Mucosa of descending colon (tissue), 3 donors: ENCODE measurements at regions not wholly inside any gene's neighbourhood (a gene's known extent, or its start where the extent isn't known, plus 50 kb on each side); places are given as distances from the start of the nearest gene placed in this dataset.
"Not testable (repeated sequence)": the region's sequence is repeated elsewhere in the genome, so short reads cannot be mapped to it uniquely, and the experiment has no call there.

Source experiments
- ATAC-seq: fragments of 200-7000 bp; cut with Tn5 transposase; one replicate; pipeline ENCODE4 v1.9.1; 2020; ENCODE audit warnings: mild to moderate bottlenecking, moderate library complexity
- DNase-seq, 3 donors: peaks; one replicate each; pipeline ENCODE4 v3.0.0-alpha.2; 2020
- H3K36me3 ChIP-seq: fragments of 200-600 bp; one replicate; pipeline ENCODE4 v1.8.0; 2021; ENCODE audit warnings: low read depth, mild to moderate bottlenecking
- H3K4me1 ChIP-seq: fragments of 200-600 bp; one replicate; pipeline ENCODE4 v1.8.0; 2021; ENCODE audit warnings: low read depth, mild to moderate bottlenecking
- H3K4me3 ChIP-seq: fragments of 200-600 bp; one replicate; pipeline ENCODE4 v1.8.0; 2021; ENCODE audit warnings: mild to moderate bottlenecking
- H3K9me3 ChIP-seq: fragments of 200-600 bp; one replicate; pipeline ENCODE4 v1.8.0; 2021; ENCODE audit warnings: mild to moderate bottlenecking
- CTCF ChIP-seq: fragments of 200-600 bp; IDR thresholded peaks from one replicate; pipeline ENCODE4 v1.8.0; 2022; ENCODE audit warnings: antibody characterized with exemption, mild to moderate bottlenecking
- intact Hi-C, 2 donors: fragments of 100-400 bp; cut with DNase I in 1 of 2; cut with micrococcal nuclease in 1 of 2; formaldehyde crosslinking; loops; one replicate each; pipeline versions ENCODE4 v1.11.0 to v1.11.1; 2022; cut with DNase I, micrococcal nuclease
- donor health status: DM: no; HTN: no; CAD: no; lungs with moderate emphysema.
- donor health status: DM: no; HTN: no; CAD: no.
- donor health status: DM: no; HTN: yes; CAD: no.

- no peaks in the 10 kb centered on the region for H3K4me1 ChIP-seq
- ATAC-seq (no peak), DNase-seq (no peak)
- TF ChIP-seq CTCF: no peak
- peaks cover 34% of the 10 kb centered on the region for H3K9me3 ChIP-seq
- H3K4me3 ChIP-seq: no peak overlapping the region
- intact Hi-C loops: no loop called here
- no peaks in the 10 kb centered on the region for H3K36me3 ChIP-seq
These were observed 286.1 kb upstream of the CNTN5 start for GRCh38 chr11:98734686-98735085.

DNA sequence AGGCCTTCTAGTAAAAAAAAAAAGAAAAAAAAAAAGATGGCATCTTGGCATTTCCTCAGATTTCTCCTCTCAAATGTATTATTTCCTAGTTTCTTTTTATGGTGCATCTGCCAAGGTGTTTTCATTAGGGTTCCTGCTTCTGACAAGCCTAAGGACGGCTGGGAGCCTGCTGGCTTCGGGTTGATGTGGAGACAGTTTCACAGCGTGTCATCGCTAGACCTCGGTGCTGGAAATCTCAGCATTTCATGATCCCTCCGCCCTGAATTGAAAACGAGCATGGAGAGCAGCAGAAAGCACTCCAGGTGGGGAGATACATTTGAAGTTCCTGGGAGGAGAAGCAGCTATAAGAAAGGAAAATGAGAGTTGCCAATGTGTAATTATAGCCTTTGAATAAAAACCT lies 283.9 kb upstream of the CNTN5 start:
- ATAC-seq: no peak
- no peaks in the 10 kb centered on the region for H3K4me1 ChIP-seq
- H3K36me3 ChIP-seq: no peaks in the 10 kb centered on the region
- no peak for DNase-seq
- intact Hi-C loops: no loop called here
- H3K4me3 ChIP-seq: no peak overlapping the region
- TF ChIP-seq CTCF: no peak
- peaks cover 28% of the 10 kb centered on the region for H3K9me3 ChIP-seq

DNA sequence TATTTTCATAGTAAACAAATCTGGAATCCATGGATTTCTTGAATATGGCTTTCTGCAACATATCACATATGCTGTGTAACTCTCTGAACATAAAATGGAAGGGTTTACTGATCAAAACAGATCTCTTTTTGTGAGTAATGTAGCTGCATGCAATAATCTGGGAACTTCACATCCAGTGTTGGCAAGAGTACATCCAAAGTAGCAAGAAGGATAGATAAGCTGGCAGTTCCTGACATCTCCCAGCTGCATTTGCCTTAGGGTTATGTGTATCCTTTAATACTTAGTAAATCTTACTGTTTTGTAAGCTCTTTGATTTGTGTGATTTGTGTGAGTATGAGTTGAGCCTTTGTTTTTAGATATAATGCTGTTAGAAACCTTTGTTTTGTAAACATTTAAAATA lies 280.4 kb upstream of the CNTN5 start:
- ATAC-seq: no peak

DNA sequence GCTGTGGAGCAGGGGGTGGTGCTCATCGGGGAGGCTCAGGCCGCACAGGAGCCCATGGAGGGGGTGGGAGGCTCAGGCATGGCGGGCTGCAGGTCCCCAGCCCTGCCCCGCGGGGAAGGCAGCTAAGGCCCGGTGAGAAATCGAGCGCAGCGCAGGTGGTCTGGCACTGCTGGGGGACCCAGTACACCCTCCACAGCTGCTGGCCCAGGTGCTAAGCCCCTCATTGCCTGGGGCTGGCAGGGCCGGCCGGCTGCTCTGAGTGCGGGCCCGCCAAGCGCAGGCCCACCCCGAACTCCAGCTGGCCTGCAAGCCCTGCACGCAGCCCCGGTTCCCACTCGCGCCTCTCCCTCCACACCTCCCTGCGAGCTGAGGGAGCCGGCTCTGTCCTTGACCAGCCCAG lies 257.3 kb upstream of the CNTN5 start:
- H3K4me1 ChIP-seq, DNase-seq, intact Hi-C loops, H3K36me3 ChIP-seq, H3K4me3 ChIP-seq, ATAC-seq: not testable (repeated sequence)
- peaks cover 41% of the 10 kb centered on the region for H3K9me3 ChIP-seq

More for the DNA sequence above, 280.4 kb upstream of the CNTN5 start:
- Histone ChIP-seq H3K4me3 (no peak overlapping the region), H3K36me3 (no peaks in the 10 kb centered on the region), H3K4me1 (no peaks in the 10 kb centered on the region), H3K9me3 (peaks cover 28% of the 10 kb centered on the region)
- intact Hi-C loops: no loop called here
- no peak for TF ChIP-seq CTCF
- DNase-seq: no peak

GRCh38 chr11:98766903-98767302 lies 253.8 kb upstream of the CNTN5 start:
- Histone ChIP-seq H3K9me3 (peaks cover 51% of the 10 kb centered on the region), H3K4me3 (no peak overlapping the region), H3K4me1 (no peaks in the 10 kb centered on the region), H3K36me3 (no peaks in the 10 kb centered on the region)
- intact Hi-C loops: no loop called here
- DNase-seq: no peak
- no peak for TF ChIP-seq CTCF
- no peak for ATAC-seq

GRCh38 chr11:98770046-98770445 lies 250.7 kb upstream of the CNTN5 start:
- H3K9me3 ChIP-seq: peaks cover 49% of the 10 kb centered on the region
- DNase-seq, H3K4me1 ChIP-seq, ATAC-seq, H3K4me3 ChIP-seq, H3K36me3 ChIP-seq, intact Hi-C loops: not testable (repeated sequence)

- no peak overlapping the region for H3K4me3 ChIP-seq
- peaks cover 54% of the 10 kb centered on the region for H3K9me3 ChIP-seq
- ATAC-seq (no peak), DNase-seq (no peak)
- H3K4me1 ChIP-seq: no peaks in the 10 kb centered on the region
- no peaks in the 10 kb centered on the region for H3K36me3 ChIP-seq
- TF ChIP-seq CTCF: no peak
- intact Hi-C loops: no loop called here
These were observed 249.0 kb upstream of the CNTN5 start for GRCh38 chr11:98771791-98772190.
